Fibroblast of villous mesenchyme (primary cell): ENCODE measurements at regions not wholly inside any gene's neighbourhood (a gene's known extent, or its start where the extent isn't known, plus 50 kb on each side); places are given as distances from the start of the nearest gene placed in this dataset.
A peak's percentile ranks its signal among the peaks of the same experiment; 100 is the strongest.
"Not testable (repeated sequence)": the region's sequence is repeated elsewhere in the genome, so short reads cannot be mapped to it uniquely, and the experiment has no call there.

Experiments used
- DNase-seq: peaks from one replicate; pipeline ENCODE4 v3.0.0-alpha.2; 2010; ENCODE audit warnings: low read depth
- H3K4me3 ChIP-seq: 2 replicates; pipeline ENCODE4 v1.5.1; 2011; ENCODE audit warnings: low read depth, mild to moderate bottlenecking, low read length
- TF ChIP-seq, protein P1 (sequence below): IDR thresholded peaks from 2 replicates; pipeline ENCODE4 v1.5.1; 2012; ENCODE audit warnings: low read depth, mild to moderate bottlenecking, low read length; ENCODE audit not compliant: insufficient read depth

DNA sequence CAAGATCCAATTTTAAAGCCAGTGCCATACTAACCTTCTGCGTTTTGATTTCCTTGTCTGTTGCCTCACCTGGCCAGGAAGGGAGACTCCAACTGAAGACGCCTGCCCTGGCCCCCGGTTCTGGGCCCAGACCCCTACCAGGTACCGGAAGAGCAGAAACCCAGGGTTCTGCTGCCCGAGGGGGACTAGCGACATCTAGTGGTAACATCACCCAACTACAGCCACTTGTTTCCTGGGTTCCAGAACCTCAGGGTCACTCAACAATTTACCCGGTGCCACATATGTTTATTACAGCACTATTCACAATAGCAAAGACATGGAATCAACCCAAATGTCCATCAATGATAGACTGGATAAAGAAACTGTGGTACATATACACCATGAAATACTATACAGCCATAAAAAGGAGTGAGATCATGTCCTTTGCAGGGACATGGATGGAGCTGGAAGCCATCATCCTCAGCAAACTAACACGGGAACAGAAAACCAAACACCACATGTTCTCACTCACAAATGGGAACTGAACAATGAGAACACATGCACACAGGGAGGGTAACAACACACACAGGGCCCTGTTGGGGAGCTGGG, 268.7 kb upstream of the IRX4 start:
- DNase-seq, H3K4me3 ChIP-seq: not testable (repeated sequence)
- TF ChIP-seq, protein P1, sequence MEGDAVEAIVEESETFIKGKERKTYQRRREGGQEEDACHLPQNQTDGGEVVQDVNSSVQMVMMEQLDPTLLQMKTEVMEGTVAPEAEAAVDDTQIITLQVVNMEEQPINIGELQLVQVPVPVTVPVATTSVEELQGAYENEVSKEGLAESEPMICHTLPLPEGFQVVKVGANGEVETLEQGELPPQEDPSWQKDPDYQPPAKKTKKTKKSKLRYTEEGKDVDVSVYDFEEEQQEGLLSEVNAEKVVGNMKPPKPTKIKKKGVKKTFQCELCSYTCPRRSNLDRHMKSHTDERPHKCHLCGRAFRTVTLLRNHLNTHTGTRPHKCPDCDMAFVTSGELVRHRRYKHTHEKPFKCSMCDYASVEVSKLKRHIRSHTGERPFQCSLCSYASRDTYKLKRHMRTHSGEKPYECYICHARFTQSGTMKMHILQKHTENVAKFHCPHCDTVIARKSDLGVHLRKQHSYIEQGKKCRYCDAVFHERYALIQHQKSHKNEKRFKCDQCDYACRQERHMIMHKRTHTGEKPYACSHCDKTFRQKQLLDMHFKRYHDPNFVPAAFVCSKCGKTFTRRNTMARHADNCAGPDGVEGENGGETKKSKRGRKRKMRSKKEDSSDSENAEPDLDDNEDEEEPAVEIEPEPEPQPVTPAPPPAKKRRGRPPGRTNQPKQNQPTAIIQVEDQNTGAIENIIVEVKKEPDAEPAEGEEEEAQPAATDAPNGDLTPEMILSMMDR: peak; percentile 53

DNA sequence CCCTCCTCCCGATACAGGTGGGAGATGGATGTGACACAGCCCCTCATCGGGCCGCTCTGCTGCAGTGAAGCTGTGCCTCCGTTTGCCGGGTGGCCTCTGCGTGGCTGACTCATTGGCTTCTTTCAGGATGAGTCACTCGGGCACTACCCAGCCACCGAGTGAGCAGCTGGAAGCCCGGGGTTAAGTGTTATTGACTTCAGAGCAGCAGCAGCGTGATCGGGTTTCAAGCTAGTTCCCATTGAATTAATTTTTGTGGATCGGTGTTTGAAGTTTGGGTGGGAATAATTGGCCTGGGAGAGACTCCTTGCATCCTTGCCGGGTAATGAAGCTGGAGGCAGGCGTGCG, 266.4 kb upstream of the IRX4 start:
- TF ChIP-seq, protein P1: no peak
- DNase-seq: no peak
- no peak overlapping the region for H3K4me3 ChIP-seq

DNA sequence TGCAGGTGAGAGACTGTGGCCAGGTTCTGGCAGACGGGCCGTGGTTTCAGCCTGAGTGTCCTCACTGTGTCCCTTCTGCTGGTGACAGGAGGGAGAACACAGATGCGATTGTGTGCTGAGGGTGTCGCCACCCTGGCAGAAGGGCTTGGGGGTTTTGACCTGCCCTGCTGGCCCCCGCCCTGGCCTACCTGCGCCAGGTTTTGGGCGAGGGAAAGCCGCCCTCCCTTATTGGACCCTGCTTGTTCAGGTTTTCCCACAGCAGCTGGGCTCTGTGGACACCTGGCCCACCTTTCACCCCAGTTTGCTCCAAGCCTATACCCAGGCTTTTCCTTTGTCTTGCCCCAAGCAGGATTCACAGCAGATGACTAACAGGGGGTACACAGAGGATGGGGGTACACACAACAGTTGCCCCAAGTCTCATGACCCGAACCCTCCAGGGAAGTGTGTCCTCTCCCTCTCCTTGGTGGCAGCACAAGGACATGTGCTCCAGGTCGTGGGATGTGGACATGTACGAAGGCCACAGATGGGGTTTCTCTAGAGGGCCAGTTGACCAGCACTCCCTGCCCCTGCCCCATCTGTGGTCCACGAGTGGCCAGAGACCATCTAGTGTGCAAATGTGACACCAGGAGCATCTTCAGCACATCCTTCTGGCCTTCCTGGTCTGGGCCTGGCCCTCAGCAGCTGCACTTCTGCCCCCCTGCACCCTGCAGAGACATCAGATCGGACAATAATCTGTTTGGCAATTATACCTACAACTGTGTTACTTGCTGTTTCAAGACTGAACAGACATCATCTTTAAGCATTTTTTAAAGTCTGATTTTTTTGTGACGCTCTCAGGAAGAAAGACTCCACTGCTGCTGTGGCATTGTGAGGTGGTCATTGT, 265.8 kb upstream of the IRX4 start:
- TF ChIP-seq, protein P1: no peak
- no peak for DNase-seq
- no peak overlapping the region for H3K4me3 ChIP-seq

DNA sequence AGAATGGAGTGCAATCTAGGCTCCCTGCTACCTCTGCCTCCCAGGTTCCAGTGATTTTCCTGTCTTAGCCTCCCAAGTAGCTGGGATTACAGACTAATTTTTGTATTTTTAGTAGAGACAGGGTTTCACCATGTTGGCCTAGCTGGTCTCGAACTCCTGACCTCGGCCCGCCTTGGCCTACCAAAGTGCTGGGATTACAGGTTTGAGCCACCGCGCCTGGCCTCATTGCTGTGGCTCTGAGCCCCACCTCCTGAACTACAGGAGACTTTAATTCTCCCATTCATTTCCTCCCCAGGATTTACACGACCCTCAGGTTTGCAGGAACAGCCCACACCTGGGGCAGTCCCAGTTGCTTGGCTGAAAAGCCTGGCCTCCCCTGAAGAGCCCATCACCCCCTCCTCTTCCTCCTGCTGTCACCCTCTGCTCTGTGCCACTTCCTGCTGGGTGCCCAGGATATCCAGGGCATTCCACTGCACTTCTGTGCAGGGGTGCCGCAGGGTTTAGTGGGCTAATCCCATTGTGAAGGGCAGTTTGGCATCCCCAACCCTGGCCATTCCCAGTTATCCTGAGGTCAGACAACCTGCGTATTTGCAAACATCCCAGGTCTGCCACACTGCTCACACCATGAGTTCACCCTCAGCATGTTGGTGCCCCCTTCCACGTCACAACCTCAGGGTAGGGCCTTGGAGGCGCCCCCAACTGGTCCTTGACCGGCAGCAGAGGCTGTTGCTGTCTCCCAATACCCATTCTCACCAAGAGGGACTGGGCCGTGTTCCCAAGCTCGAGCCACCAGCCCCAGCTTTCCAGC, 265.0 kb upstream of the IRX4 start:
- no peak overlapping the region for H3K4me3 ChIP-seq
- TF ChIP-seq, protein P1: no peak
- no peak for DNase-seq

DNA sequence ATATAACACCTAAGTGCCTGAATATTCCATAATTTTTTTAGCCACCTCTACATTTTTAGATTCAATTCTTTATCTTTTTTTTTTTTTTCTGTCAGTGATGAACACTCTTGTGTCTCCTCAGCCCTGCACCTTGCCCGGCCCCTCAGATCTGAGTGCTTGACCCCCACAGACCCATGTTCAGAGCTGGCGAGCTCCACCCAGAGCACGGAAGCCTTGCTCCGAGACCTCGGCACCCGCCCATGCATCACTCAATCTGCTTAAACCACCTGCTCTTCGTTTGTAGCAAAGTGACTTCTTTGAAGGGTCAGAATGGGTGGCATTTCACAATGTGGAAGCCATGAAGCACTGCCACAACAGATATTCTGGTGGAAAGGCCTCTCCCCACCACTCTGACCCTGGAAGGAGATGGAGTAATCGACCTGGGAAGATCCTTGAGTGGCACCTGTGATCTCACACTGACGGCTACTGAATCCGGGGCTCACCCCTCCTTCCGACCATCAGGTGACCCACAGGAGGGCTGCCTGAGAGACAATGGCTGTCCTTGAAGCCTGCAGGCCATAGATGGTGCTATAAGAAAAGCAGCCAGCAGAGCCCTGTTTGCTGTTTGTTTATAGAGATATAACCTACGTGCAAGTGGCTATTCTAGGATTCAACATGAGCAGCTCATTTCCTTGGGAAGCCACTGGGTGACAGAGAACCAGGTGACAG, 261.1 kb upstream of the IRX4 start:
- TF ChIP-seq, protein P1: no peak
- no peak overlapping the region for H3K4me3 ChIP-seq
- no peak for DNase-seq

DNA sequence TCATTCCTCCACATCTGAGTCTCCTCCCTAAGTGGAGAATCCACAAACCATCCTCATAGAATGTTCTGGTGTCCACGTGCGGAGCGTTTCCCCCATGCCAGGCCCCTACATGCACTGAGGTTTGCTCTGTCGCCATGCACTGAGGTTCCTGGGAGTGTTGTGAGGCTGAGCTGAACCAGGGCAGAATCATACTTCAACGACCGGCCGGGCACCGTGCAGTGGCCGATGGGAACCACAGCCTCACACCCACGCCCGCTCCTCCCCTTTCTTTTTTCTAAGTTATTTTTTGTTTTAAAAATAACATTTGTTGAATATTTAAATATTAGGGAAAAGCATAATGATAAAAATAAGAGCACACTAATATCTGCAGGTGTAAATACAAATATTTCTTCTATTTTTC, 260.4 kb upstream of the IRX4 start:
- no peak overlapping the region for H3K4me3 ChIP-seq
- TF ChIP-seq, protein P1: no peak
- no peak for DNase-seq
